GM19372 (cell line): ENCODE measurements at regions not wholly inside any gene's neighbourhood (a gene's known extent, or its start where the extent isn't known, plus 50 kb on each side); places are given as distances from the start of the nearest gene placed in this dataset.
"Not testable (repeated sequence)": the region's sequence is repeated elsewhere in the genome, so short reads cannot be mapped to it uniquely, and the experiment has no call there.

ENCODE experiments used
- ATAC-seq: cut with Tn5 transposase; IDR thresholded peaks from one replicate; pipeline ENCODE4 v1.9.1; 2021; ENCODE audit warnings: mild to moderate bottlenecking, low read depth, moderate library complexity; ENCODE audit not compliant: unreplicated experiment

DNA sequence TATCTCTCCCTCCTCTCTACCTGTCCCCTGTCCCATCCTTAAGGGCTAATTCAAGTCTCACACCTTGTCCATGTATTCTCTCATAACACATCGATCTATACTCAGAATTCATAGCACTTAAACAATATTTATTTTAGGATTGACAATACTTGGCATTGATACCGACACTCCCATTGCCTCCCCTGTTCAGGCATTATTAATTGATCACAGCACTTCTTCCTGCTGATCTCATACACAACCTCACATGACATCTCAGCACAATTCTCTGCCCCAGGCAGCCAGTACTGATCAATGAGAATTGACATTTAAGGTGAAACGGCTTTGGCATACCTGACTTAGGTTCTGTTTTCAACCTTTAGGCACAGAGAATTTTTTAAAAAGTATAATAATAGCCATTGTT, 582.4 kb upstream of the BRINP1 start:
- ATAC-seq = no peak

- no peak for ATAC-seq
Observed at GRCh38 chr9:119951090-119951489, 581.9 kb upstream of the BRINP1 start.

- ATAC-seq = no peak
Observed at GRCh38 chr9:119945686-119946085, 576.5 kb upstream of the BRINP1 start.

GRCh38 chr9:119941091-119941490, 571.9 kb upstream of the BRINP1 start:
- ATAC-seq = no peak

GRCh38 chr9:119938871-119939270, 569.6 kb upstream of the BRINP1 start:
- ATAC-seq = no peak

DNA sequence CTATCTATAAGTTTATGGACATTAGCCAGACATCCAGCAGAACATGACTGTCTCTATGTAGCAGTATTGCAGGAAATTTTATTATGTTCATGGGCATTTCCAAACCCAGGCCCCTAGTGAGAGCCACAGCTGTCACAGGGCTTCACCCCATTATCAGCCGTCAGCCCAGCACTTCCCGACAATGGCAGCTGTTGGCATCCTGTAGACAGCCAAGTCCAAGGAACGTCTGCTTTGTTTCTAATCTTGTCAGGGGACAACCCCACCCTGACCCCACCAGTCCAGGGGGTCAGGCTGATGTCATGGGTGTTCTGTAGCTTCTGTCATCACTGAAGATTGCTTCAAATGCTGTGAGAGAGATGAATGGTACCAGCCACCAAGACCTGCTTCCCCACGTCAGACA, 565.3 kb upstream of the BRINP1 start:
- ATAC-seq = no peak

- ATAC-seq = no peak
Observed at GRCh38 chr9:119933191-119933590, 564.0 kb upstream of the BRINP1 start.

DNA sequence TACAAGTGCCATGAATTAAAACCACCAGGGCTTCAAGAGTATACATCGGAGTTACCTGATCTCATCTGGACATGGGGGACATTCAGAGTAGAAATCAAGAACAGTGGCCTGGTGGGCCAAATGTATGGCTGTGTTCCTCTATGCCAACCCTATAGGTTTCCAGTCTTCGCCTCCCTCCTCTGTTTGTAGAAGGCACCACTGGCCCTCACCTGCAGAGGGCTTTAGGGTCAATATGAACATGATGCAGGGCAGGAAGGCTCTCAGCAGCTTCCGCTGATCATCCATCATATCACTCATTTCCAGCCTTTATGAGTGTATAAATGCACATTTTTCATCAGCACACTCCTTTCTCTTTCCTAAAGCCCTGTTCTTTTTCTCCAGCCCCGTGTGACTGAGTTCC, 555.5 kb upstream of the BRINP1 start:
- ATAC-seq = no peak

DNA sequence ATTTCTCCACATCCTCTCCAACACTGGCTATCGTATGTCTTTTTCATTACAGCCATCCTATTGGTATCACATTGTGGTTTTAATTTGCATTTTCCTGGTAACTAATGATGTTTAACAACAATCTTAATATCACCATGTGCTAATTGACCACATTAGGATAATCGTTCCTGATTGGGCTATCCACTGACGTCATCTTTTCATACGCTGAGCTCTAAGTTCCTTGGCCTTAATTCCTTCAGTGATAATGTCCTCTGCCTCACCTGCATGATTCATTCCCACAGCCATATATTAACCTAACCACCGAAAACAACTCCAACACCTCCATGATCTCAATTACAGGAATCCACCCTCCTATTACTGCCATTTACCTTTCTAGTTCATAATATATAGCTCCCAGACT, 547.9 kb upstream of the BRINP1 start:
- ATAC-seq = no peak

- ATAC-seq = no peak
Observed at GRCh38 chr9:119907056-119907455, 537.8 kb upstream of the BRINP1 start.

DNA sequence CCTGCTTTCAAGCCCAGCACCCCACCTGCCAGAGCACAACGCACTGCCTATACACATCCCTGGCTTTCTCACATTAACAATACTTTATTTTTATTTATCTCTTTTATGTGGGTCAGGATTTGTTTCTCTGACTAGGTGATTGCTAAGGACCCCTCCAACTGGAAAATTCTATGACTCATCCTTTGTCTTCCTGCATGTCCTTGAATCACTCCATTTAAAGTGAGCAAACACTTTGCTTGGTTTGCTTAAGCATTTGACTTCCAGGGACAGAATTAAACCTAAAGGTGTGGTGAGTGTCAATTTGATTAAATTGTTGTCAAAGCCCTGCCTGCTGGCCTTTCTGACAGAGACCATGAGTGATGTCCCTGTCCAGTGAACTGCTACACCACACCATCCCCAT, 536.5 kb upstream of the BRINP1 start:
- ATAC-seq = no peak

- no peak for ATAC-seq
Observed at GRCh38 chr9:119903851-119904250, 534.6 kb upstream of the BRINP1 start.

GRCh38 chr9:119902611-119903010, 533.4 kb upstream of the BRINP1 start:
- no peak for ATAC-seq

- ATAC-seq = no peak
Observed at GRCh38 chr9:119898316-119898715, 529.1 kb upstream of the BRINP1 start.

DNA sequence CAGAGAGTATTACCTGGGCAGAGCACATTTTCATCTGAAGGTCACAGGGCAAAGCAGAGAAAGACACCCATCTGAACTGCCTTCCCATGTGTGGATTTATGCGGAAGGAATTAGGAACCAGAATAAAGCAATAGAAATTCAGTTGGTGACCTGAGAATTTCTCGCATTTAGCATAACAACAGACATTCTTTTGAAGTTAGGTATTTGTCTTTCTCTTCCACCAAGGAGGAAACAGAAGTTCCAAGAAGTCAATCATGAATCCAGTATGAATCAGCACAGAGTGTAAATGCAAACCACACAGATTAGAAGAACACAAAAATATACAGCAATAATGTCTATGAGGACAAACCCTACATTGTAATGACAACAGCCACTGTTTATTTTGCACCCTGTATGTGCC, 515.2 kb upstream of the BRINP1 start:
- ATAC-seq = no peak

GRCh38 chr9:119881898-119882297, 512.7 kb upstream of the BRINP1 start:
- no peak for ATAC-seq

DNA sequence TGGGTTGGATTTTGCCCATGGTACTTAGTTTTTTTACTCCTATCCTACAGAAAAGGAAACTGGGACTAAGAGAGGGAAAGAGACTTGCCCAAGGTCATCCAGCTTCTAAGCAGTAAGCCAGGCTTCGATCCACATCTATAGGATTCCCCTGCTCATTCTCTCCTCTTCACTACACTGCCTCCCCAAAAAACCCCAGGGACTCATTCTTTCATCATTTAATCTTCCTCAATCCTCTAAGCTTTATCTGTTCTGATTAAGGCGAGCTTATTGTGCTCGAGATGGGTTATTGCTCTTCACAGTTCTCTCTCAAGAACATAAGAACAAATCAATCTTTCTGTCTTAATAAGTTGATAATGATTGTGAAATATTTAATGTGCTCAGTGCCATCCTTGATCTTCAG, 511.1 kb upstream of the BRINP1 start:
- no peak for ATAC-seq

DNA sequence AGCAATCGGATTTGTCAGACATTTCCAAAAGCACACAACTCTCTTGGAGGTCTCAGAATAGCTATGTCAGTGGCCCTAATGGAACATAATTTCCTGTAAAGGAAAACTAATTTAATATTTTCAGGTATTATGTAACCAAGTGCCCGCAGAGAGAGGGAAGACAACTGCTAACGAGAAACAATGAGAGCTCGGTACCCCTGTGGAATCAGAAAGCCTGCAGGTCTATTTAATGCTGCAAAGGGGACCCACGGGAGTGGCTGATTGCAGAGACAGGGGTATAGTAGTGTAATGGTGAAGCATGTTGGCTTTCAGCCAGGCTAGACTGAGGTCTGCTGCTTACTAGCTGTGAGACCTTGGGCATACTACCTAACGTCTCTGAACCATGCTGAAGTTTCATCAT, 508.1 kb upstream of the BRINP1 start:
- ATAC-seq = no peak

GRCh38 chr9:119873877-119874276, 504.6 kb upstream of the BRINP1 start:
- no peak for ATAC-seq

GRCh38 chr9:119870251-119870650, 501.0 kb upstream of the BRINP1 start:
- ATAC-seq = not testable (repeated sequence)

DNA sequence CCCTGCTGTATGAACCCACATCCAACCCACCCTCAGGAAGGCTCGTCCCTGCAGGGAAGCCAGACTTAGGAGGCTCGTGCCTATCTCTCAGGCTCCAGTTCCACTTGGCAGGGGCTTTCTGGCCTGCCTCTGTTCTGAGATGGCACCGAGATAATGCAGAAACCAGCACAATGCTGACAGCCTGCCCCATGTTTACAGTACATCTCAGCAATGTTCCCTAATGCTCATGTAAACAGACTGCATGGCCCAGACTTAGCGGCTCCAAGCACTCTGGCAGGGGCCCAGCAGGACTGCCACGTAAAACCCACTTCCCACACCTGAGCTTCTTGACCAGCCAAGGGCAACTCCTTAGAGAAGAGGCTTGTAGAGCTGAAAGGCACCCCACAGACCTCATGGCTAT, 499.5 kb upstream of the BRINP1 start:
- ATAC-seq = no peak

DNA sequence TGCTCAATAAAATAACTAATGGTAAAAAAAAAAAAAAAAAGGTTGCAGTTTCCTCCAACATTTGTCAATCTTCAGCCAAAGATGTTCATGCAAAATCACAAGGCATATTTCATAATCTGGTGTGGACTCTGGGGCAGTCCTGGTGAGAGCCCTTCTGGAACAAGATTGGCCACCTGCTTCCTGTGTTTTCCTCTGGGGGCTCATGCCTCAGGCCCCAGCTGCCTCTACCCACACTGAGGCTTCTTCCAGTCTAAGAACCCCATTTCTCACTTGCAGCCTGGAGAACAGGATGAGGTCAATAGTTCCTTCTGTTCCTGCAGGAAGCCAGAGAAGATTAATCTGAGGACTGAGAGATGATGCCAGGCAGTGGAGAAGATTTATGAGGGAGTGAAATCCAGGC, 492.6 kb upstream of the BRINP1 start:
- ATAC-seq = no peak

GRCh38 chr9:119859128-119859527, 489.9 kb upstream of the BRINP1 start:
- no peak for ATAC-seq

GRCh38 chr9:119853126-119853525, 483.9 kb upstream of the BRINP1 start:
- no peak for ATAC-seq
